ENCODE measurements at regions not wholly inside any gene's neighbourhood (a gene's known extent, or its start where the extent isn't known, plus 50 kb on each side); places are given as distances from the start of the nearest gene placed in this dataset.

DNA sequence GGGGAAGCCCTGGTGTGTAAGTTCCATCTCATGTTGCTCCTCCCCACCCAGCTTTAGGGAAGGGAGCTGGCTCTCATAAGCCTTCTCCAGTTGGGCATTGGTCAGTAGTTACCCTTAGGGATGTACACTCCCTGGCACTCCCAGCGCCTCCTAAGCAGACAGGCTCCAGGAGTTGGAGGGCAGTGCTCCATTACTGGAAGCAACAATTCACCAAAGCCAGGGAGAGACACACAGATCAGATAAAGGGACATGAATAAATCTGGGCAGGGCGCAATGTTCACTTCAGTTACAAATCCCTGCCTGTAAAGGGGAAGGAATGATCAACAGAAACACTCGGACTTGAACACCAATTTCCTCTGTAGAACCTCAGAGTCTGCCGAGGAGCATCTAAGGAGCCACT is 169.1 kb upstream of the CTNNB1 start:
- no peaks in the 10 kb centered on the region; the same call in none of the 2 replicates for H3K27me3 ChIP-seq (ENCODE audit: low read depth)
- no peak overlapping the region for H3K4me3 ChIP-seq
- no peaks in the 10 kb centered on the region for H3K4me1 ChIP-seq
- H3K36me3 ChIP-seq (replicated peaks), result no peaks in the 10 kb centered on the region
- in situ Hi-C loops (cut with MboI; ENCODE audit: low sequenced_read_pairs), result no loop called here
- no peak for DNase-seq (ENCODE audit: low spot score in 2 of 2)
- H3K9me3 ChIP-seq, result no peaks in the 10 kb centered on the region

DNA sequence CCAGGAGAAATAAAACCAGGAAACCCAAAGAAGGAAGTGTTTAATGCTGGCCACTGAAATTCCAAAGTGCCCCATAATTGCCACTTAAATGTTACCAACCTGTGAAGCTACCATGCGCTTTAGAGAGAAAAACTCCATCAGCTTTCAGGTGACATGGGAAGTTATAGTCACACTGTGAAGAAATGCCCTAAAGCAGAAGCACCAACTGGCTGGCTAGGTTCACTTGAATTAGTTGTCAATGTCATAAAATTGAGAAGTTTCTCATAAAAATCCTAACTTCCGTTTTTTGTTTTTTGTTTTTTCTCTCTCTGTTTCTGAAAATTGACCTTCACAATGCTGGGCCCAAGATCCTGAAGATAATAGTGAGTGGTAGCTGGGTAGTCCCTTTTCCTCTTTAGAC is 167.9 kb upstream of the CTNNB1 start:
- DNase-seq (ENCODE audit: low spot score in 2 of 2), result no peak
- in situ Hi-C loops (cut with MboI; ENCODE audit: low sequenced_read_pairs), result no loop called here
- no peak overlapping the region for H3K4me3 ChIP-seq
- H3K27me3 ChIP-seq (ENCODE audit: low read depth), result no peaks in the 10 kb centered on the region; the same call in none of the 2 replicates
- no peaks in the 10 kb centered on the region for H3K36me3 ChIP-seq (replicated peaks)
- no peaks in the 10 kb centered on the region for H3K9me3 ChIP-seq
- H3K4me1 ChIP-seq, result no peaks in the 10 kb centered on the region

DNA sequence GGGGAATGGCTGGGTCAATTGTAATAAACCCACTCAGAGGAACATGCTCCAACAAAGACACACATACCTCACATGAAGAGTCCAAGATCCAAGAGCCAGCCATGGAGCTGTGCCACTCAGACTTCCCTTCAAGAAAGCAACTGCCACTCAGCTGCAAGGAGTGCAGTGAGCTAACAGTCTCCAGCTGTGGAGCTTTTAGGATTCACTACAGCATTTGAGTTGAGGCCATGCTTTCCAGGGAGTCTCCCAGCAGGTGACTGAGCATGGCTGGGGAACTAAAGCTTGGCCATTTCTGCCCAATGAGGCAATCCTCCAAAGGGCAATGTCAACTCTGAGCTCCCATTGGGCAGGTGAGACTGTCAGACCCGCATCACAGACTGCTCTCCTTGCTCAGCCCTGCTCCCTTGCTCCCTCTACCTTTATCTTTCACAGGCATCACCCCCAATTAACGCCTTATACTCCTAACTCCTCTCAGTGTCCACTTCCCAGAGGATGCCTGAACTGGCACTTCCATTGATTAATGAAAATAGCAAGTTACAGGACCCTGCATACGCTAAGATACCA is 165.3 kb upstream of the CTNNB1 start:
- H3K36me3 ChIP-seq (replicated peaks), result no peaks in the 10 kb centered on the region
- no peak overlapping the region for H3K4me3 ChIP-seq
- H3K4me1 ChIP-seq, result no peaks in the 10 kb centered on the region
- H3K27me3 ChIP-seq (ENCODE audit: low read depth), result no peaks in the 10 kb centered on the region; the same call in none of the 2 replicates
- no peak for DNase-seq (ENCODE audit: low spot score in 2 of 2)
- H3K9me3 ChIP-seq, result no peaks in the 10 kb centered on the region
- in situ Hi-C loops (cut with MboI; ENCODE audit: low sequenced_read_pairs), result no loop called here

- Histone ChIP-seq H3K27me3 (ENCODE audit: low read depth) (no peaks in the 10 kb centered on the region; the same call in none of the 2 replicates), H3K4me3 (no peak overlapping the region), H3K36me3 (replicated peaks) (no peaks in the 10 kb centered on the region), H3K9me3 (no peaks in the 10 kb centered on the region), H3K4me1 (no peaks in the 10 kb centered on the region)
- DNase-seq (ENCODE audit: low spot score in 2 of 2), result no peak
- in situ Hi-C loops (cut with MboI; ENCODE audit: low sequenced_read_pairs), result no loop called here
These were observed 163.8 kb upstream of the CTNNB1 start for GRCh38 chr3:41035456-41036022.

- Histone ChIP-seq H3K36me3 (replicated peaks) (no peaks in the 10 kb centered on the region), H3K4me3 (no peak overlapping the region), H3K27me3 (ENCODE audit: low read depth) (no peaks in the 10 kb centered on the region), H3K9me3 (no peaks in the 10 kb centered on the region; the same call in 1 of the 2 replicates), H3K4me1 (no peaks in the 10 kb centered on the region)
- in situ Hi-C loops (cut with MboI; ENCODE audit: low sequenced_read_pairs), result no loop called here
- DNase-seq (ENCODE audit: low spot score in 2 of 2), result no peak
These were observed 161.5 kb upstream of the CTNNB1 start for GRCh38 chr3:41037651-41038334.

DNA sequence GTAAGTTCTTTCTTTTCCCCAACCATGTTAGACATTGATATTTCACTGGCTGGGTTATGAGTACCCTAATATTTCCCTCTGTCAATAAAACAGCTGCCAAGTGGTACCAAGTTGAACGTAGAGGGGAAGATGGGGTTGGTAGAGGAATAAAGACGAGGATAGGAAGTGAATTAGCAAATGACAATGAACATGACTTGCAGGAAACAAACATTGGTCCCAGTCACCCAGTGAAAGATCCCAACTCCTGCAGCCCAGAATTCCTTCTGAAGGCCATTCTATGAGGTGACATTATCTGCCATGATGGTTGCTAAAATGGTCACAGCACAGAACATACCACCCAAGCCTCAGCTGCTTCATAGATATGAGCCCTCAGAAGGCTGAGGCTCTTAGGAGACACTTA is 159.0 kb upstream of the CTNNB1 start:
- Histone ChIP-seq H3K27me3 (ENCODE audit: low read depth) (no peaks in the 10 kb centered on the region), H3K36me3 (replicated peaks) (no peaks in the 10 kb centered on the region), H3K4me1 (no peaks in the 10 kb centered on the region), H3K4me3 (no peak overlapping the region), H3K9me3 (no peaks in the 10 kb centered on the region; the same call in 1 of the 2 replicates)
- DNase-seq (ENCODE audit: low spot score in 2 of 2), result no peak
- in situ Hi-C loops (cut with MboI; ENCODE audit: low sequenced_read_pairs), result no loop called here

GRCh38 chr3:41041462-41041861 is 157.8 kb upstream of the CTNNB1 start:
- H3K36me3 ChIP-seq (replicated peaks), result no peaks in the 10 kb centered on the region
- no peaks in the 10 kb centered on the region; the same call in 1 of the 2 replicates for H3K9me3 ChIP-seq
- in situ Hi-C loops (cut with MboI; ENCODE audit: low sequenced_read_pairs), result no loop called here
- H3K27me3 ChIP-seq (ENCODE audit: low read depth), result no peaks in the 10 kb centered on the region
- no peaks in the 10 kb centered on the region for H3K4me1 ChIP-seq
- DNase-seq (ENCODE audit: low spot score in 2 of 2), result no peak
- no peak overlapping the region for H3K4me3 ChIP-seq

- in situ Hi-C loops (cut with MboI; ENCODE audit: low sequenced_read_pairs), result no loop called here
- Histone ChIP-seq H3K36me3 (replicated peaks) (no peaks in the 10 kb centered on the region), H3K9me3 (no peaks in the 10 kb centered on the region; the same call in 1 of the 2 replicates), H3K4me1 (no peaks in the 10 kb centered on the region), H3K4me3 (no peak overlapping the region), H3K27me3 (ENCODE audit: low read depth) (no peaks in the 10 kb centered on the region)
- DNase-seq (ENCODE audit: low spot score in 2 of 2), result no peak
These were observed 157.4 kb upstream of the CTNNB1 start for GRCh38 chr3:41041899-41042298.

- Histone ChIP-seq H3K9me3 (no peaks in the 10 kb centered on the region; the same call in 1 of the 2 replicates), H3K36me3 (replicated peaks) (no peaks in the 10 kb centered on the region), H3K4me1 (no peaks in the 10 kb centered on the region), H3K4me3 (no peak overlapping the region), H3K27me3 (ENCODE audit: low read depth) (no peaks in the 10 kb centered on the region)
- in situ Hi-C loops (cut with MboI; ENCODE audit: low sequenced_read_pairs), result no loop called here
- no peak for DNase-seq (ENCODE audit: low spot score in 2 of 2)
These were observed 154.8 kb upstream of the CTNNB1 start for GRCh38 chr3:41044523-41044922.

GRCh38 chr3:41045491-41045890 is 153.8 kb upstream of the CTNNB1 start:
- no peaks in the 10 kb centered on the region for H3K4me1 ChIP-seq
- no peaks in the 10 kb centered on the region for H3K36me3 ChIP-seq (replicated peaks)
- H3K9me3 ChIP-seq, result no peaks in the 10 kb centered on the region; the same call in 1 of the 2 replicates
- DNase-seq (ENCODE audit: low spot score in 2 of 2), result no peak
- in situ Hi-C loops (cut with MboI; ENCODE audit: low sequenced_read_pairs), result no loop called here
- no peak overlapping the region for H3K4me3 ChIP-seq
- no peaks in the 10 kb centered on the region for H3K27me3 ChIP-seq (ENCODE audit: low read depth)

DNA sequence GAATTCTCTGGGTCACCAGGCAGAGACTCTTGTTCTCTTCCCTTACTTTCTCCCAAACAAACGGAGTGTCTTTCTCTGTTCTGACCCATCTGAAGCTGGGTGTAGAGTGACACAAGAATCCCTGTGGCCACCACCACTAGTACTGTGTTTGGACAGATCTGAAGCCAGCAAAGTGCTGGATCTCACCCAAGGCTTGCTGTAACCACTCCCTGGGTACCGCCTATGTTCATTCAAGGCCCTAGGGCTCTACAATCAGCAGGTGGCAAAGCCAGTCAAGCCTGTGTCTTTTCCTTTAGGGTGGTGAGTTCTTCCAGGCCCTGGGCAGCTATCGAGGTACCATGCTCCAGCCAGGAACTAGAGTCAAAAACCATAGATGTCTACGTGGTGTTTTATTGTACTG is 149.2 kb upstream of the CTNNB1 start:
- Histone ChIP-seq H3K4me1 (no peaks in the 10 kb centered on the region), H3K36me3 (replicated peaks) (no peaks in the 10 kb centered on the region), H3K27me3 (ENCODE audit: low read depth) (no peaks in the 10 kb centered on the region), H3K9me3 (no peaks in the 10 kb centered on the region), H3K4me3 (no peak overlapping the region)
- DNase-seq (ENCODE audit: low spot score in 2 of 2), result no peak
- in situ Hi-C loops (cut with MboI; ENCODE audit: low sequenced_read_pairs), result no loop called here

DNA sequence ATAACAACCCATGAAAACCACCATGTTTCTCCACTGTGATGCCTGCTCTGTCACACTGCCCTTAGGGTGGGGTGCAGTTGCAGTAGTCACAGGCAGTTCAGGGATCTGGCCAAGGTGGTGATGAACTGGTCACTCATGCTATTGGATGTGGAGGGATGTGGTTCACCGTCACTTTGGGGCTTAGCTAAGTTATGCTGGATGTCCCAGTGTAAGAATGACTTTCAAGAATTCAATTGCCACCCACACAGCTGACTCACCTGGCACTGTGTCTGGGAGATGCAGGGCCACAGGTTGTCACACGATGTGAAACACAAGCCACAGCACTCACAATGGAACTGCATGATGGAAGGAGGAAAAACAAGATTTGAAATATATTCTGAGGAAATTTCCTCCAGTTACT is 146.1 kb upstream of the CTNNB1 start:
- no peaks in the 10 kb centered on the region for H3K36me3 ChIP-seq (replicated peaks)
- DNase-seq (ENCODE audit: low spot score in 2 of 2), result no peak
- H3K27me3 ChIP-seq (ENCODE audit: low read depth), result no peaks in the 10 kb centered on the region
- H3K4me3 ChIP-seq, result no peak overlapping the region
- in situ Hi-C loops (cut with MboI; ENCODE audit: low sequenced_read_pairs), result no loop called here
- H3K9me3 ChIP-seq, result no peaks in the 10 kb centered on the region
- no peaks in the 10 kb centered on the region for H3K4me1 ChIP-seq

- H3K9me3 ChIP-seq, result no peaks in the 10 kb centered on the region
- in situ Hi-C loops (cut with MboI; ENCODE audit: low sequenced_read_pairs), result no loop called here
- no peak for DNase-seq (ENCODE audit: low spot score in 2 of 2)
- no peak overlapping the region for H3K4me3 ChIP-seq
- H3K36me3 ChIP-seq (replicated peaks), result no peaks in the 10 kb centered on the region
- no peaks in the 10 kb centered on the region for H3K4me1 ChIP-seq
- no peaks in the 10 kb centered on the region for H3K27me3 ChIP-seq (ENCODE audit: low read depth)
These were observed 139.2 kb upstream of the CTNNB1 start for GRCh38 chr3:41060106-41060505.

- in situ Hi-C loops (cut with MboI; ENCODE audit: low sequenced_read_pairs), result no loop called here
- no peaks in the 10 kb centered on the region for H3K36me3 ChIP-seq (replicated peaks)
- no peaks in the 10 kb centered on the region for H3K4me1 ChIP-seq
- no peak overlapping the region for H3K4me3 ChIP-seq
- H3K9me3 ChIP-seq, result no peaks in the 10 kb centered on the region
- no peaks in the 10 kb centered on the region for H3K27me3 ChIP-seq (ENCODE audit: low read depth)
- DNase-seq (ENCODE audit: low spot score in 2 of 2), result no peak
These were observed 135.2 kb upstream of the CTNNB1 start for GRCh38 chr3:41064070-41064469.
